Liver (tissue), 7 donors: ENCODE measurements at regions not wholly inside any gene's neighbourhood (a gene's known extent, or its start where the extent isn't known, plus 50 kb on each side); places are given as distances from the start of the nearest gene placed in this dataset.

ENCODE experiments used
- DNase-seq: peaks from one replicate; pipeline ENCODE4 v3.0.0-alpha.2; 2017; ENCODE audit warnings: low spot score
- H3K27ac ChIP-seq, 2 donors: one replicate each; pipeline ENCODE4 v1.7.0; 2013; ENCODE audit warnings: inconsistent platforms in 2 of 2, low read length in 2 of 2, control low read depth in 1 of 2, low read depth in 1 of 2, mild to moderate bottlenecking in 1 of 2
- H3K27me3 ChIP-seq, 4 donors: one replicate each; pipeline versions ENCODE4 v1.6.1 to v1.7.0; 2013; ENCODE audit warnings: low read length in 3 of 4, inconsistent platforms in 1 of 4, mild to moderate bottlenecking in 1 of 4, moderate library complexity in 1 of 4; ENCODE audit not compliant: control insufficient read depth in 4 of 4, insufficient read depth in 4 of 4
- H3K36me3 ChIP-seq, 4 donors: one replicate each; pipeline versions ENCODE4 v1.6.1 to v1.7.0; 2013; ENCODE audit warnings: low read length in 3 of 4, mild to moderate bottlenecking in 3 of 4, low read depth in 1 of 4, moderate library complexity in 1 of 4; ENCODE audit not compliant: control insufficient read depth in 4 of 4, insufficient read depth in 3 of 4
- H3K4me1 ChIP-seq, 4 donors: one replicate each; pipeline versions ENCODE4 v1.6.1 to v1.7.0; 2013; ENCODE audit warnings: low read length in 3 of 4, mild to moderate bottlenecking in 3 of 4, moderate library complexity in 1 of 4; ENCODE audit not compliant: control insufficient read depth in 4 of 4, insufficient read depth in 4 of 4
- H3K4me3 ChIP-seq, 3 donors: one replicate each; pipeline versions ENCODE4 v1.6.1 to v1.7.0; 2013; ENCODE audit warnings: low read length in 3 of 3, control low read depth in 1 of 3, low read depth in 1 of 3, mild to moderate bottlenecking in 1 of 3
- H3K9ac ChIP-seq, 2 donors: one replicate each; pipeline ENCODE4 v1.7.0; 2013; ENCODE audit warnings: low read length in 2 of 2, mild to moderate bottlenecking in 2 of 2, moderate library complexity in 2 of 2, control low read depth in 1 of 2, low read depth in 1 of 2
- H3K9me3 ChIP-seq, 4 donors: one replicate each; pipeline versions ENCODE4 v1.6.1 to v1.7.0; 2013; ENCODE audit warnings: low read length in 3 of 4; ENCODE audit not compliant: control insufficient read depth in 4 of 4
- EGR1 ChIP-seq, 2 donors: IDR thresholded peaks; 2 replicates each; pipeline ENCODE4 v1.6.1; 2016 to 2018; ENCODE audit warnings: antibody characterized with exemption in 2 of 2, low read depth in 2 of 2
- FOXA1 ChIP-seq: IDR thresholded peaks from 2 replicates; pipeline ENCODE4 v1.6.1; 2016; ENCODE audit warnings: antibody characterized with exemption
- FOXA2 ChIP-seq: IDR thresholded peaks from 2 replicates; pipeline ENCODE4 v1.6.1; 2016; ENCODE audit warnings: antibody characterized with exemption
- GABPA ChIP-seq, 2 donors: IDR thresholded peaks in 1 of 2; conservative IDR thresholded peaks in 1 of 2; 2 replicates each; pipeline ENCODE4 v1.6.1; 2016; ENCODE audit warnings: antibody characterized with exemption in 2 of 2, mild to moderate bottlenecking in 1 of 2, moderate library complexity in 1 of 2
- HNF4A ChIP-seq, 2 donors: conservative IDR thresholded peaks; 2 replicates each; pipeline ENCODE4 v1.6.1; 2016; ENCODE audit warnings: antibody characterized with exemption in 2 of 2, mild to moderate bottlenecking in 2 of 2
- HNF4G ChIP-seq: IDR thresholded peaks from 2 replicates; pipeline ENCODE4 v1.6.1; 2016; ENCODE audit warnings: antibody characterized with exemption
- JUND ChIP-seq, 2 donors: IDR thresholded peaks; 2 replicates each; pipeline ENCODE4 v1.6.1; 2016; ENCODE audit warnings: antibody characterized with exemption in 2 of 2
- MAX ChIP-seq: IDR thresholded peaks from 2 replicates; pipeline ENCODE4 v1.6.1; 2016; ENCODE audit warnings: antibody characterized with exemption
- NR2F2 ChIP-seq: IDR thresholded peaks from 2 replicates; pipeline ENCODE4 v1.6.1; 2016; ENCODE audit warnings: antibody characterized with exemption
- RAD21 ChIP-seq, 2 donors: IDR thresholded peaks; 2 replicates each; pipeline ENCODE4 v1.6.1; 2016; ENCODE audit warnings: antibody characterized with exemption in 2 of 2, mild to moderate bottlenecking in 2 of 2
- REST ChIP-seq: IDR thresholded peaks from 2 replicates; pipeline ENCODE4 v1.6.1; 2016; ENCODE audit warnings: antibody characterized with exemption, mild to moderate bottlenecking
- RXRA ChIP-seq, 2 donors: IDR thresholded peaks; 2 replicates each; pipeline ENCODE4 v1.6.1; 2017 to 2018; ENCODE audit warnings: antibody characterized with exemption in 2 of 2, mild to moderate bottlenecking in 1 of 2
- SP1 ChIP-seq: IDR thresholded peaks from 2 replicates; pipeline ENCODE4 v1.6.1; 2018; ENCODE audit warnings: antibody characterized with exemption, mild to moderate bottlenecking
- TAF1 ChIP-seq: conservative IDR thresholded peaks from 2 replicates; pipeline ENCODE4 v1.6.1; 2016; ENCODE audit warnings: antibody characterized with exemption, mild to moderate bottlenecking
- YY1 ChIP-seq: IDR thresholded peaks from 2 replicates; pipeline ENCODE4 v1.6.1; 2016; ENCODE audit warnings: antibody characterized with exemption, mild to moderate bottlenecking
- WGBS: extraction: QIAGEN DNeasy Blood & Tissue Kit; methylation state at CpG from one replicate; pipeline ENCODE4 v1.1.7; 2013; 5-methylcytosine and 5-hydroxymethylcytosine counted together
- TF ChIP-seq, protein P1 (sequence below): IDR thresholded peaks from 2 replicates; pipeline ENCODE4 v1.6.1; 2016; ENCODE audit warnings: antibody characterized with exemption
- donor health status: healthy.
- donor health status: healthy.
- donor health status: healthy.
- donor health status: healthy.

GRCh38 chr2:236688563-236689392 lies 119.2 kb downstream of the ACKR3 start:
- no peaks in the 10 kb centered on the region for H3K9me3 ChIP-seq
- DNase-seq = no peak
- no peaks in the 10 kb centered on the region for H3K27me3 ChIP-seq
- no peak overlapping the region for H3K9ac ChIP-seq
- no peak overlapping the region for H3K27ac ChIP-seq
- no peak overlapping the region for H3K4me3 ChIP-seq
- H3K4me1 ChIP-seq = peaks cover 0 to 3% (median 0%) of the 10 kb centered on the region in 4 donors
- WGBS = 80% methylated on average over 23 of the region's 23 CpGs
- no peaks in the 10 kb centered on the region for H3K36me3 ChIP-seq
- TF ChIP-seq YY1 = no peak
- no peak for TF ChIP-seq RAD21 (IDR thresholded peaks at IDR 0.05)

- WGBS = 81% methylated on average over 1 of the region's 1 CpG
These were observed 119.7 kb downstream of the ACKR3 start for GRCh38 chr2:236689393-236689700.

More at GRCh38 chr2:236689393-236689700, 119.7 kb downstream of the ACKR3 start:
- H3K36me3 ChIP-seq = no peaks in the 10 kb centered on the region
- peaks cover 0 to 3% (median 0%) of the 10 kb centered on the region in 4 donors for H3K4me1 ChIP-seq
- DNase-seq = no peak
- H3K27ac ChIP-seq = no peak overlapping the region
- TF ChIP-seq FOXA2 (no peak), RAD21 (IDR thresholded peaks at IDR 0.05) (no peak), REST (no peak), SP1 (no peak), YY1 (no peak), FOXA1 (no peak), EGR1 (IDR thresholded peaks at IDR 0.05; ENCODE audit: low read depth in 2 of 2) (no peak), JUND (IDR thresholded peaks at IDR 0.05) (no peak), GABPA (IDR thresholded peaks at IDR 0.05 in 1 of 2, conservative IDR thresholded peaks at IDR 0.05 in 1 of 2) (no peak), TAF1 (no peak), HNF4G (no peak), HNF4A (conservative IDR thresholded peaks at IDR 0.05) (no peak), MAX (no peak), NR2F2 (no peak), RXRA (IDR thresholded peaks at IDR 0.05) (no peak)
- TF ChIP-seq, protein P1, sequence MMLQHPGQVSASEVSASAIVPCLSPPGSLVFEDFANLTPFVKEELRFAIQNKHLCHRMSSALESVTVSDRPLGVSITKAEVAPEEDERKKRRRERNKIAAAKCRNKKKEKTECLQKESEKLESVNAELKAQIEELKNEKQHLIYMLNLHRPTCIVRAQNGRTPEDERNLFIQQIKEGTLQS = no peak
- H3K4me3 ChIP-seq = no peak overlapping the region
- no peaks in the 10 kb centered on the region for H3K27me3 ChIP-seq
- no peaks in the 10 kb centered on the region for H3K9me3 ChIP-seq
- no peak overlapping the region for H3K9ac ChIP-seq
